ENCODE measurements at regions not wholly inside any gene's neighbourhood (a gene's known extent, or its start where the extent isn't known, plus 50 kb on each side); places are given as distances from the start of the nearest gene placed in this dataset.
A peak's percentile ranks its signal among the peaks of the same experiment; 100 is the strongest.

GRCh38 chr2:175575346-175576258, 394.1 kb upstream of the ATP5MC3 start:
- H3K27ac ChIP-seq (ENCODE audit: low read depth, low read length), result no peak overlapping the region
- TF ChIP-seq, protein P1, sequence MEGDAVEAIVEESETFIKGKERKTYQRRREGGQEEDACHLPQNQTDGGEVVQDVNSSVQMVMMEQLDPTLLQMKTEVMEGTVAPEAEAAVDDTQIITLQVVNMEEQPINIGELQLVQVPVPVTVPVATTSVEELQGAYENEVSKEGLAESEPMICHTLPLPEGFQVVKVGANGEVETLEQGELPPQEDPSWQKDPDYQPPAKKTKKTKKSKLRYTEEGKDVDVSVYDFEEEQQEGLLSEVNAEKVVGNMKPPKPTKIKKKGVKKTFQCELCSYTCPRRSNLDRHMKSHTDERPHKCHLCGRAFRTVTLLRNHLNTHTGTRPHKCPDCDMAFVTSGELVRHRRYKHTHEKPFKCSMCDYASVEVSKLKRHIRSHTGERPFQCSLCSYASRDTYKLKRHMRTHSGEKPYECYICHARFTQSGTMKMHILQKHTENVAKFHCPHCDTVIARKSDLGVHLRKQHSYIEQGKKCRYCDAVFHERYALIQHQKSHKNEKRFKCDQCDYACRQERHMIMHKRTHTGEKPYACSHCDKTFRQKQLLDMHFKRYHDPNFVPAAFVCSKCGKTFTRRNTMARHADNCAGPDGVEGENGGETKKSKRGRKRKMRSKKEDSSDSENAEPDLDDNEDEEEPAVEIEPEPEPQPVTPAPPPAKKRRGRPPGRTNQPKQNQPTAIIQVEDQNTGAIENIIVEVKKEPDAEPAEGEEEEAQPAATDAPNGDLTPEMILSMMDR (conservative IDR thresholded peaks at IDR 0.05), result no peak
- no peaks in the 10 kb centered on the region for H3K27me3 Mint-ChIP-seq (ENCODE audit: insufficient read depth)
- no peak overlapping the region for H3K4me3 ChIP-seq (ENCODE audit: low read length)
- WGBS, 2 experiments (ENCODE audit: insufficient coverage in 1 of 2, insufficient read length in 1 of 2), result 69 to 77% methylated on average over 8 to 12 of the region's 12 CpGs
- no peak overlapping the region for H3K4me3 Mint-ChIP-seq
- peaks cover 31% of the 10 kb centered on the region for H3K4me1 Mint-ChIP-seq
- H3K27me3 ChIP-seq (ENCODE audit: control insufficient read depth, insufficient read depth, low read length, poor library complexity, severe bottlenecking), result no peaks in the 10 kb centered on the region
- no peaks in the 10 kb centered on the region for H3K4me1 ChIP-seq (ENCODE audit: control insufficient read depth, insufficient read depth, low read length)
- no peak overlapping the region for H3K9ac ChIP-seq (ENCODE audit: extremely low read depth, low read length, poor library complexity, severe bottlenecking)
- H3K27ac Mint-ChIP-seq, result peak overlapping the region; percentile 49
- no peaks in the 10 kb centered on the region for H3K9me3 ChIP-seq (ENCODE audit: control insufficient read depth, low read length)
- H3K36me3 ChIP-seq (ENCODE audit: control insufficient read depth, insufficient read depth, low read length), result no peaks in the 10 kb centered on the region
- no peaks in the 10 kb centered on the region for H3K9me3 Mint-ChIP-seq
- no peaks in the 10 kb centered on the region for H3K36me3 Mint-ChIP-seq (ENCODE audit: low read depth)
- DNase-seq, result no peak

DNA sequence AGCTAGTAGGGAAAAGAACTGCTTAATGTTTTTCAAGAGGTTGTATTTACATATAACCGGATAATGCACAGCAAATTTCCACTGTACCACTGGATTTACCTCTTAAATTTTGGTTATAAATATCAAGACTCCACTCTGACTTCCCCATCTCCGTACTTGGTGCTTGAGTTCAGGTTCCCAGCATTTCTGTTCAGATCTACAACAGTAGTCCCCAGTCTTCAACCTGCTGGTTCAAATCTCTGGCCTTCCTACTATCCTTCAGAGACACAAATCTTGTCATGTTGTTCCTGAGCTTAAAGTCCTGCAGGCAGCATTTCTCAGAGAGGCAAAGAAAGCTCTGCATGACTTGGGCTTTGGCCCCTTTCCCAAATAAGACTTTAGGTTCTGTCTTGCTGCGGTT, 392.6 kb upstream of the ATP5MC3 start:
- no peak overlapping the region for H3K27ac ChIP-seq (ENCODE audit: low read depth, low read length)
- no peak overlapping the region for H3K4me3 ChIP-seq (ENCODE audit: low read length)
- H3K4me1 Mint-ChIP-seq, result peaks cover 28% of the 10 kb centered on the region
- H3K27me3 Mint-ChIP-seq (ENCODE audit: insufficient read depth), result no peaks in the 10 kb centered on the region
- no peaks in the 10 kb centered on the region for H3K9me3 Mint-ChIP-seq
- no peak overlapping the region for H3K4me3 Mint-ChIP-seq
- H3K27me3 ChIP-seq (ENCODE audit: control insufficient read depth, insufficient read depth, low read length, poor library complexity, severe bottlenecking), result no peaks in the 10 kb centered on the region
- no peak overlapping the region for H3K27ac Mint-ChIP-seq
- WGBS, 2 experiments (ENCODE audit: insufficient coverage in 1 of 2, insufficient read length in 1 of 2), result 91 to 92% methylated on average over 2 to 3 of the region's 3 CpGs
- no peak for DNase-seq
- TF ChIP-seq, protein P1 (conservative IDR thresholded peaks at IDR 0.05), result no peak
- H3K9me3 ChIP-seq (ENCODE audit: control insufficient read depth, low read length), result no peaks in the 10 kb centered on the region
- no peak overlapping the region for H3K9ac ChIP-seq (ENCODE audit: extremely low read depth, low read length, poor library complexity, severe bottlenecking)
- H3K4me1 ChIP-seq (ENCODE audit: control insufficient read depth, insufficient read depth, low read length), result no peaks in the 10 kb centered on the region
- H3K36me3 ChIP-seq (ENCODE audit: control insufficient read depth, insufficient read depth, low read length), result no peaks in the 10 kb centered on the region
- no peaks in the 10 kb centered on the region for H3K36me3 Mint-ChIP-seq (ENCODE audit: low read depth)

DNA sequence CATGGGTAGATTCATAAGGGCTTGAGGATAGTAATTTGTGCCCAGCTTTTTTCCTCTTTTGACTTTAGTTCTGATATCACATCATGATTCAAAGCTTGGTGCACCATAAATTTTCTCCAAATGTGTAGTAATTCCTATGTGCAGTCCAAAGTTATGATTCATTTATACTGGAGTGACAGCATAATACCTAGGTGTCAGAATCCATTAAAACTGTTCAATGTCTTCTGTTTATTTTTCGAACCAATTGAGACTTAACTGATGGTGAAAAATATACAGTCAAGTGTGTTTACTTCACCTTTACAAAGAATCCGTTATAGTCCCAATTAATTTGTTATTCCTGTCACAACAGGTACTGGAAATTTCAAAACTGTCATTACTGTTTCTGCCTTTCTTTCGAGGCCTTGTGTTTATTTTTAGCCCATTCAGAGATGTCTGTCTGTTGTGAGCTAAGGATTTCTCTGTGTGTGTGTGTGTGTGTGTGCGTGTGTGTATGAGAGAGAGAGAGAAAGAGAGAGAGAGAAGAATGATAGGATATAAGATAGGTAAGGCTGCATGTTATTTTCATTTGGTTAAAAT, 389.7 kb upstream of the ATP5MC3 start:
- H3K27ac Mint-ChIP-seq, result no peak overlapping the region
- no peaks in the 10 kb centered on the region for H3K27me3 ChIP-seq (ENCODE audit: control insufficient read depth, insufficient read depth, low read length, poor library complexity, severe bottlenecking)
- H3K4me1 ChIP-seq (ENCODE audit: control insufficient read depth, insufficient read depth, low read length), result no peaks in the 10 kb centered on the region
- H3K27ac ChIP-seq (ENCODE audit: low read depth, low read length), result no peak overlapping the region
- no peak overlapping the region for H3K4me3 ChIP-seq (ENCODE audit: low read length)
- H3K36me3 ChIP-seq (ENCODE audit: control insufficient read depth, insufficient read depth, low read length), result no peaks in the 10 kb centered on the region
- TF ChIP-seq, protein P1 (conservative IDR thresholded peaks at IDR 0.05), result no peak
- H3K9me3 Mint-ChIP-seq, result no peaks in the 10 kb centered on the region
- no peak for DNase-seq
- no peaks in the 10 kb centered on the region for H3K27me3 Mint-ChIP-seq (ENCODE audit: insufficient read depth)
- H3K9ac ChIP-seq (ENCODE audit: extremely low read depth, low read length, poor library complexity, severe bottlenecking), result no peak overlapping the region
- peaks cover 22% of the 10 kb centered on the region for H3K4me1 Mint-ChIP-seq
- H3K4me3 Mint-ChIP-seq, result no peak overlapping the region
- no peaks in the 10 kb centered on the region for H3K9me3 ChIP-seq (ENCODE audit: control insufficient read depth, low read length)
- no peaks in the 10 kb centered on the region for H3K36me3 Mint-ChIP-seq (ENCODE audit: low read depth)
- WGBS, 2 experiments (ENCODE audit: insufficient coverage in 1 of 2, insufficient read length in 1 of 2), result 77 to 92% methylated on average over 2 to 4 of the region's 4 CpGs

All from endodermal cell (in vitro differentiated cells).